ENCODE measurements at regions not wholly inside any gene's neighbourhood (a gene's known extent, or its start where the extent isn't known, plus 50 kb on each side); places are given as distances from the start of the nearest gene placed in this dataset.

GRCh38 chr6:71125216-71125615, 163.4 kb upstream of the OGFRL1 start:
- Histone ChIP-seq H3K4me3 (no peak overlapping the region), H3K9me3 (no peaks in the 10 kb centered on the region), H3K27me3 (no peaks in the 10 kb centered on the region), H3K36me3 (no peaks in the 10 kb centered on the region), H3K27ac (no peak overlapping the region), H3K4me1 (no peaks in the 10 kb centered on the region)
- TF ChIP-seq POLR2A (IDR thresholded peaks at IDR 0.05) (no peak), CTCF (IDR thresholded peaks at IDR 0.05 in 4 of 5, conservative IDR thresholded peaks at IDR 0.05 in 1 of 5) (no peak)
- DNase-seq (no peak), ATAC-seq (no peak)
- intact Hi-C loops (cut with DNase I; ENCODE audit: low total_unique reads) = no loop called here
- in situ Hi-C loops (cut with MboI; ENCODE audit: low sequenced_read_pairs in 4 of 4) = no loop called here

- no peak overlapping the region for H3K4me3 ChIP-seq
- no peaks in the 10 kb centered on the region for H3K9me3 ChIP-seq
- TF ChIP-seq CTCF (IDR thresholded peaks at IDR 0.05 in 4 of 5, conservative IDR thresholded peaks at IDR 0.05 in 1 of 5) (no peak), POLR2A (IDR thresholded peaks at IDR 0.05) (no peak)
- intact Hi-C loops (cut with DNase I; ENCODE audit: low total_unique reads) = no loop called here
- in situ Hi-C loops (cut with MboI; ENCODE audit: low sequenced_read_pairs in 4 of 4) = no loop called here
- H3K27ac ChIP-seq = no peak overlapping the region
- ATAC-seq (no peak), DNase-seq (no peak)
- no peaks in the 10 kb centered on the region for H3K36me3 ChIP-seq
- no peaks in the 10 kb centered on the region for H3K4me1 ChIP-seq
- no peaks in the 10 kb centered on the region for H3K27me3 ChIP-seq
Measured at GRCh38 chr6:71126506-71126905, 162.1 kb upstream of the OGFRL1 start.

GRCh38 chr6:71127374-71127773, 161.2 kb upstream of the OGFRL1 start:
- no peaks in the 10 kb centered on the region for H3K36me3 ChIP-seq
- H3K27me3 ChIP-seq = no peaks in the 10 kb centered on the region
- in situ Hi-C loops (cut with MboI; ENCODE audit: low sequenced_read_pairs in 4 of 4) = no loop called here
- no peak for TF ChIP-seq CTCF (IDR thresholded peaks at IDR 0.05 in 4 of 5, conservative IDR thresholded peaks at IDR 0.05 in 1 of 5)
- TF ChIP-seq POLR2A (IDR thresholded peaks at IDR 0.05) = no peak
- no peak for DNase-seq
- intact Hi-C loops (cut with DNase I; ENCODE audit: low total_unique reads) = no loop called here
- H3K9me3 ChIP-seq = no peaks in the 10 kb centered on the region
- no peak overlapping the region for H3K27ac ChIP-seq
- H3K4me1 ChIP-seq = no peaks in the 10 kb centered on the region
- no peak for ATAC-seq
- no peak overlapping the region for H3K4me3 ChIP-seq

- Histone ChIP-seq H3K36me3 (no peaks in the 10 kb centered on the region), H3K27me3 (no peaks in the 10 kb centered on the region), H3K27ac (no peak overlapping the region), H3K9me3 (no peaks in the 10 kb centered on the region), H3K4me1 (no peaks in the 10 kb centered on the region), H3K4me3 (no peak overlapping the region)
- ATAC-seq (no peak), DNase-seq (no peak)
- in situ Hi-C loops (cut with MboI; ENCODE audit: low sequenced_read_pairs in 4 of 4) = no loop called here
- intact Hi-C loops (cut with DNase I; ENCODE audit: low total_unique reads) = no loop called here
- no peak for TF ChIP-seq CTCF (IDR thresholded peaks at IDR 0.05 in 4 of 5, conservative IDR thresholded peaks at IDR 0.05 in 1 of 5)
- TF ChIP-seq POLR2A (IDR thresholded peaks at IDR 0.05) = no peak
Measured at GRCh38 chr6:71130277-71130676, 158.3 kb upstream of the OGFRL1 start.

- Histone ChIP-seq H3K27me3 (no peaks in the 10 kb centered on the region), H3K9me3 (no peaks in the 10 kb centered on the region), H3K27ac (no peak overlapping the region), H3K4me1 (no peaks in the 10 kb centered on the region), H3K36me3 (no peaks in the 10 kb centered on the region), H3K4me3 (no peak overlapping the region)
- DNase-seq = no peak
- intact Hi-C loops (cut with DNase I; ENCODE audit: low total_unique reads) = no loop called here
- no peak for TF ChIP-seq POLR2A (IDR thresholded peaks at IDR 0.05)
- no peak for TF ChIP-seq CTCF (IDR thresholded peaks at IDR 0.05 in 4 of 5, conservative IDR thresholded peaks at IDR 0.05 in 1 of 5)
- in situ Hi-C loops (cut with MboI; ENCODE audit: low sequenced_read_pairs in 4 of 4) = no loop called here
- ATAC-seq = no peak
Measured at GRCh38 chr6:71134929-71135642, 153.5 kb upstream of the OGFRL1 start.
